Heart left ventricle (tissue), 13 donors: ENCODE measurements at regions not wholly inside any gene's neighbourhood (a gene's known extent, or its start where the extent isn't known, plus 50 kb on each side); places are given as distances from the start of the nearest gene placed in this dataset.

Experiments
- CTCF ChIP-seq, 12 donors: fragments of 200-600 bp; sonication (generic) in 4 of 12; IDR thresholded peaks; one replicate each; pipeline versions ENCODE4 v1.5.0 to v1.8.0; 2018 to 2022; ENCODE audit warnings: antibody characterized with exemption in 12 of 12, mild to moderate bottlenecking in 5 of 12
- POLR2A ChIP-seq, 2 donors: fragments of 450-650 bp; IDR thresholded peaks; one replicate each; pipeline ENCODE4 v1.6.1; 2017; ENCODE audit warnings: antibody characterized with exemption in 2 of 2, mild to moderate bottlenecking in 2 of 2, moderate library complexity in 2 of 2
- donor health status: ischemic (EF 13 %, LVEDD 7.1; RV severe dilation, severe dysfunction).
- donor health status: DM: no; HTN: yes; CAD: no.
- donor health status: DM: no; HTN: no; CAD: no.
- donor health status: ischemic (EF 25% LVEDD 6.9; RV normal size, moderate dysfunction).
- donor health status: ischemic (EF 25% LVEDD 5.7; RV mildly dilated, moderate dysfunction).
- donor health status: ischemic (EF 35%, LVEDD 5.7; RV mildly dilated, moderate dysfunction).
- donor health status: nonischemic (EF 11% LVEDD 7.7; RV severe dilation, severe dysfunction).
- donor health status: DM: yes; HTN: yes; CAD: no.
- donor health status: PGD.
- donor health status: ischemic (EF 29% LVEDD 5.4; RV normal size, mild dysfunction).
- donor health status: nonischemic (EF 23%, LVEDD 6.1; RV moderate dilation, normal function).

- TF ChIP-seq CTCF (IDR thresholded peaks at IDR 0.05) (no peak), POLR2A (IDR thresholded peaks at IDR 0.05) (no peak)
Measured at GRCh38 chr6:71766146-71766760, 120.1 kb upstream of the RIMS1 start.
